Upper lobe of right lung (tissue), 1 donor: ENCODE measurements at regions not wholly inside any gene's neighbourhood (a gene's known extent, or its start where the extent isn't known, plus 50 kb on each side); places are given as distances from the start of the nearest gene placed in this dataset.
"Not testable (repeated sequence)": the region's sequence is repeated elsewhere in the genome, so short reads cannot be mapped to it uniquely, and the experiment has no call there.

Source experiments
- ATAC-seq: fragments of 200-7000 bp; cut with Tn5 transposase; one replicate; pipeline ENCODE4 v1.9.1; 2020; ENCODE audit warnings: mild to moderate bottlenecking, moderate library complexity
- DNase-seq: peaks from one replicate; pipeline ENCODE4 v3.0.0-alpha.2; 2020
- H3K27ac ChIP-seq: fragments of 200-600 bp; one replicate; pipeline ENCODE4 v1.8.0; 2022
- H3K27me3 ChIP-seq: fragments of 200-600 bp; one replicate; pipeline ENCODE4 v1.8.0; 2022; ENCODE audit warnings: mild to moderate bottlenecking
- H3K36me3 ChIP-seq: fragments of 200-600 bp; one replicate; pipeline ENCODE4 v1.8.0; 2022
- H3K4me1 ChIP-seq: fragments of 200-600 bp; one replicate; pipeline ENCODE4 v1.8.0; 2022
- H3K4me3 ChIP-seq: fragments of 200-600 bp; one replicate; pipeline ENCODE4 v1.8.0; 2022; ENCODE audit warnings: mild to moderate bottlenecking
- H3K9me3 ChIP-seq: fragments of 200-600 bp; one replicate; pipeline ENCODE4 v1.8.0; 2022
- intact Hi-C: fragments of 100-400 bp; cut with DNase I; formaldehyde crosslinking; loops from one replicate; pipeline ENCODE4 v1.11.0; 2022
- TF ChIP-seq, protein P1 (sequence below): fragments of 200-600 bp; IDR thresholded peaks from one replicate; pipeline ENCODE4 v1.8.0; 2022; ENCODE audit warnings: antibody characterized with exemption
- donor health status: DM: no; HTN: yes; CAD: no; lungs with severe emphysema.

DNA sequence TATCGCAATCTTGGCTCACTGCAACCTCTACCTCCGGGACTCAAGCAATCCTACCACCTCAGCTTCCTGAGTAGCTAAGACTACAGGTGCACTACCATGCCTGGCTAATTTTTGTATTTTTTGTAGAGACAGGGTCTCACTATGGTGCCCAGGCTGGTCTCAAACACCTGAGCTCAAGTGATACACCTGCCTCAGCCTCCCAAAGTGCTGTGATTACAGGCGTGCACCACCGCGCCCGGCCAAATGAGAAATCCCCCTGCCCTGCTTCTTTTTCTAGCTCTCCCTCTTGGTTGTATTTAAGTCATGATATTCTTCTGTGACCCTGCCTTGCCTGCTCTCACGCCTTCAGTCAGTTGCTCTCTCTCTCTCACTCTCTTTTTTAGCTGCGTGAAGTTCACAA is 157.0 kb upstream of the SH3BP4 start:
- no peak for ATAC-seq
- TF ChIP-seq, protein P1, sequence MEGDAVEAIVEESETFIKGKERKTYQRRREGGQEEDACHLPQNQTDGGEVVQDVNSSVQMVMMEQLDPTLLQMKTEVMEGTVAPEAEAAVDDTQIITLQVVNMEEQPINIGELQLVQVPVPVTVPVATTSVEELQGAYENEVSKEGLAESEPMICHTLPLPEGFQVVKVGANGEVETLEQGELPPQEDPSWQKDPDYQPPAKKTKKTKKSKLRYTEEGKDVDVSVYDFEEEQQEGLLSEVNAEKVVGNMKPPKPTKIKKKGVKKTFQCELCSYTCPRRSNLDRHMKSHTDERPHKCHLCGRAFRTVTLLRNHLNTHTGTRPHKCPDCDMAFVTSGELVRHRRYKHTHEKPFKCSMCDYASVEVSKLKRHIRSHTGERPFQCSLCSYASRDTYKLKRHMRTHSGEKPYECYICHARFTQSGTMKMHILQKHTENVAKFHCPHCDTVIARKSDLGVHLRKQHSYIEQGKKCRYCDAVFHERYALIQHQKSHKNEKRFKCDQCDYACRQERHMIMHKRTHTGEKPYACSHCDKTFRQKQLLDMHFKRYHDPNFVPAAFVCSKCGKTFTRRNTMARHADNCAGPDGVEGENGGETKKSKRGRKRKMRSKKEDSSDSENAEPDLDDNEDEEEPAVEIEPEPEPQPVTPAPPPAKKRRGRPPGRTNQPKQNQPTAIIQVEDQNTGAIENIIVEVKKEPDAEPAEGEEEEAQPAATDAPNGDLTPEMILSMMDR: no peak
- DNase-seq: no peak
- intact Hi-C loops: no loop called here
- Histone ChIP-seq H3K27ac (no peak overlapping the region), H3K27me3 (no peaks in the 10 kb centered on the region), H3K9me3 (no peaks in the 10 kb centered on the region), H3K4me3 (no peak overlapping the region), H3K36me3 (no peaks in the 10 kb centered on the region), H3K4me1 (peaks cover 6% of the 10 kb centered on the region)

DNA sequence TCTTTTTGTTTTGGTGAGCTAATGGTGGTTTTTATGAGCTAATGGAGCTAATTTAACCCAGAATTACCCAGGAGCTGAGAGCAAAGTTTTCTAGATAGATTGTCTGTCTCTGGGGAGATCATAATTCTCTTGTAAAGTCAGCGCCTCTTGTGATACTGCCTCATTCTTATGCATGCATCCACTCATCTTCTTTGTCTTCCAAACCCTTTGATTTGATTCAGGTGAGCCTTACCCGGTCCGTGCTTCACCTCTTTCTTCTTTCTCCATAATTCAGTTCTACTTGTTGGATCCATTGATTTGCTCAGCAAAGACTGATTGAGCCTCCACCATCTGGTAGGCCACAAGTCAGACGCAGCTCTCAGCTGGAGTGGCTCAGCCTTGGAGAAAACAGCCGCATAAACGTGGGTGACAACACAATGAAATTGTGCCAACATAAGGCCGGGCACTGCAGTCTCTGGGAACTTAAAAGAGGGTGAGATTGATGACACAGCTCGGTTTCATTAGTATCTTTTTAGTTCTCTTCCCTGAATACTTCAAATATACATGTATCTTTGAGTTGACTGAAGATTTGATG is 158.5 kb upstream of the SH3BP4 start:
- ATAC-seq (no peak), DNase-seq (no peak)
- TF ChIP-seq, protein P1: no peak
- H3K27me3 ChIP-seq: no peaks in the 10 kb centered on the region
- no peak overlapping the region for H3K4me3 ChIP-seq
- H3K36me3 ChIP-seq: no peaks in the 10 kb centered on the region
- H3K9me3 ChIP-seq: no peaks in the 10 kb centered on the region
- intact Hi-C loops: no loop called here
- H3K27ac ChIP-seq: no peak overlapping the region
- H3K4me1 ChIP-seq: peaks cover 6% of the 10 kb centered on the region

DNA sequence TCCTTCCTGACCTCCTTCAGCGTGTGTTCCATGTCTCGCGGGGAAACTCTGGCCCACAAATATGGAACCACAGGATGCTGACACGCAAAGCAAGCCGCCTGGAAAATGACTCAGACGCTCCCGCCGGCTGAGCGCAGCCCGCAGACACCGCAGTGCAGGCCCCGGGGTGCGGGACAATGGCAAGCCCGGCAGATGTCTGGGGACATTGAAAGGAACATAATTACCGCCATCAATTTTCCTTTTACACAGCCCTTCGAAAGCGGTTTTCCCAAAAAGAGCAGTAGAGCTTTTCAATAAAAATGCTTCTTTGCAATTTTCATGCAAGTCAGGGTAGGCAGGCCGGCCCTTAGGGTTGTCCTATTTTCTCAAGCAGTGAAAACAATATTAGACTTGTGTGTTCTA is 159.2 kb upstream of the SH3BP4 start:
- ATAC-seq (no peak), DNase-seq (no peak)
- no peak overlapping the region for H3K4me3 ChIP-seq
- peaks cover 6% of the 10 kb centered on the region for H3K4me1 ChIP-seq
- TF ChIP-seq, protein P1: no peak
- no peaks in the 10 kb centered on the region for H3K9me3 ChIP-seq
- H3K36me3 ChIP-seq: no peaks in the 10 kb centered on the region
- intact Hi-C loops: no loop called here
- H3K27ac ChIP-seq: no peak overlapping the region
- no peaks in the 10 kb centered on the region for H3K27me3 ChIP-seq

DNA sequence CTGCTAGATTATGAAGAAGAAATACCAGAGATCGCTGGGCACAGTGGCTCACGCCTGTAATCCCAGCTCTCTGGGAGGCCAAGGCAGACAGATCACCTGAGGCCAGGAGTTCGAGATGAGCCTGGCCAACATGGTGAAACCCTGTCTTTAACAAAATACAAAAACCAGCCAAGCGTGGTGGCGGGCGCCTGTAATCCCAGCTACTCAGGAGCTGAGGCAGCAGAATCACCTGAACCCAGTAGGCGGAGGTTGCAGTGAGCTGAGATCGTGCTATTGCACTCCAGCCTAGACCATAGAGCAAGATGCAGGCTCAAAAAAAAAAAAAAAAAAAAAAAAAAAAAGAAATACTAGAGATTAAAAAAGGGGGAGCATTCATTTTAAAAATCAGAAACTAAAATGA is 159.7 kb upstream of the SH3BP4 start:
- H3K9me3 ChIP-seq, H3K36me3 ChIP-seq, intact Hi-C loops, H3K27ac ChIP-seq, H3K4me3 ChIP-seq, H3K4me1 ChIP-seq, H3K27me3 ChIP-seq, DNase-seq, ATAC-seq: not testable (repeated sequence)

DNA sequence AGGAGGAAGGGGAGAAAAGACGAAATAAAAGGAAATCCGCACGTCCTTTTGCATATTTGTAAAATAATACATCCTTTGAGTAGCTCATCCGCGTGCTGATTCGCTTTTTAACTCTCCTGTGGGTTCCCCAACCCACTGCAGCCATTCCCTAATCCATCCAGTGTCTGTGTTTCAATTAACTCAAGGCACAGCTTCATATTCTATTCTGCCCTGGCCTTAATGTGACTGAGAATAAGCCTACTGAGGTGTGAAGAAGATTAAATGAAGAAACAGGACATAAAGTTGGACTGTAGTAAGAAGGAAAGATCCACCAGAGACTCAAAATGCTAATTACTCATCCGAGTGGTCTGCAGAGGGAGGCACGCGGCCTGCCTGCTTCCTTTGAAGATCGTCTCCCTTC is 161.4 kb upstream of the SH3BP4 start:
- DNase-seq (no peak), ATAC-seq (no peak)
- Histone ChIP-seq H3K9me3 (no peaks in the 10 kb centered on the region), H3K27me3 (no peaks in the 10 kb centered on the region), H3K4me3 (no peak overlapping the region), H3K36me3 (no peaks in the 10 kb centered on the region), H3K4me1 (peaks cover under 1% of the 10 kb centered on the region), H3K27ac (no peak overlapping the region)
- TF ChIP-seq, protein P1: no peak
- intact Hi-C loops: no loop called here

DNA sequence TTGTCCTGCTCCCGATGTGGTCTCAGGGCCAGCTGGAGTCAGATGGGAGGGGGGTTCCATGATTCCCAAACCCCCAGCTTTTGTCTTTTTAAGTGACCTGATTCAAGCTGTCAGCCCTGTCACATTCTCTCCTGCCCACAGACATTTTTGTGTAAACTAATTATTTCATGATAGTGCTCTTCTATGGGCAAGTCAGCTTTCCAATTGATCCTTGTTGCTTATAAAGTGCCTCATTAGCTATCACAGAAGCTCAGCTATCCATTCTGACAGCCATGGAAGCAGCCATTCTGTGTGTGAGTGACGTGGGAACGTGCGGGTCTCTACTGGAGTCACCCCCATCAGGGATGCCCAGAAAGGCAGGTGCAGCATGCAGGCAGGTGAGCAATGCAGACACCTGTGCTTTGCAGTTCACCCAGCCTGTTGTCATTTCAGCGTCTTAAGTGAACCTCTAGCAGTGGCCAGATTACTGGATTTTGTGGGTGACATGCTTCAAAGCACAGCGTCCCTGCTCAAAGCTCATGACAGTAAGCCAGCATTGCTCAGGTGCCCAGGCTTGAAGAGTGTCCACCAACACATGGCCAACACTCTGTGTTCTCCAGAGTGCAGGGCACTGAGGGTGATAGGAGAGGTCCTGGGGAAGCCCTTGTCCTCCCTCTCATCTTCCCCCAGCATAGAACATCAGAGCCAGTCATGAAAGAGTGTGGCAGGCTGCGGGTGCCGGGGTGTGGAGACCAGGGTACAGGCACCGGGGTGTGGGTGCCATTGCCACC is 162.1 kb upstream of the SH3BP4 start:
- no peak for DNase-seq
- no peak overlapping the region for H3K27ac ChIP-seq
- H3K27me3 ChIP-seq: no peaks in the 10 kb centered on the region
- H3K4me1 ChIP-seq: no peaks in the 10 kb centered on the region
- TF ChIP-seq, protein P1: no peak
- no peaks in the 10 kb centered on the region for H3K36me3 ChIP-seq
- H3K4me3 ChIP-seq: no peak overlapping the region
- ATAC-seq: peak; percentile 7
- H3K9me3 ChIP-seq: no peaks in the 10 kb centered on the region
- intact Hi-C loops: no loop called here
